Tibial nerve (tissue), 4 donors: ENCODE measurements at regions not wholly inside any gene's neighbourhood (a gene's known extent, or its start where the extent isn't known, plus 50 kb on each side); places are given as distances from the start of the nearest gene placed in this dataset.

Experiments used
- DNase-seq, 2 donors: peaks; one replicate each; pipeline ENCODE4 v3.0.0-alpha.2; 2019; ENCODE audit warnings: low spot score in 2 of 2
- H3K27ac ChIP-seq, 4 donors: fragments of 200-600 bp; sonication (generic) in 3 of 4; one replicate each; pipeline ENCODE4 v1.5.1; 2017 to 2019; ENCODE audit warnings: mild to moderate bottlenecking in 1 of 4
- H3K27me3 ChIP-seq, 2 donors: fragments of 200-600 bp; sonication (generic) in 1 of 2; one replicate each; pipeline versions ENCODE4 v1.5.1 to v1.6.0; 2017 to 2019
- H3K36me3 ChIP-seq, 3 donors: fragments of 200-600 bp; sonication (generic); one replicate each; pipeline ENCODE4 v1.5.1; 2018 to 2019
- H3K4me1 ChIP-seq, 4 donors: fragments of 200-600 bp; sonication (generic) in 3 of 4; one replicate each; pipeline ENCODE4 v1.5.1; 2017 to 2019
- H3K4me3 ChIP-seq, 4 donors: fragments of 200-600 bp; sonication (generic) in 3 of 4; one replicate each; pipeline ENCODE4 v1.5.1; 2017 to 2019; ENCODE audit warnings: mild to moderate bottlenecking in 1 of 4, moderate library complexity in 1 of 4
- H3K9me3 ChIP-seq, 4 donors: fragments of 200-600 bp; sonication (generic) in 3 of 4; one replicate each; pipeline ENCODE4 v1.5.1; 2017 to 2019
- EP300 ChIP-seq, 2 donors: sonication (generic); formaldehyde crosslinking; IDR thresholded peaks; one replicate each; pipeline ENCODE4 v1.6.1; 2017; ENCODE audit warnings: antibody characterized with exemption in 2 of 2, mild to moderate bottlenecking in 1 of 2
- POLR2A ChIP-seq, 2 donors: fragments of 450-650 bp; IDR thresholded peaks; one replicate each; pipeline ENCODE4 v1.6.1; 2017; ENCODE audit warnings: antibody characterized with exemption in 2 of 2, mild to moderate bottlenecking in 2 of 2, moderate library complexity in 2 of 2
- WGBS, 2 donors: methylation state at CpG; one replicate each; pipeline ENCODE4 v1.1.5; 2018; 5-methylcytosine and 5-hydroxymethylcytosine counted together
- TF ChIP-seq, protein P1 (sequence below), 5 experiments: fragments of 200-600 bp in 3 of 5; fragments of 450-650 bp in 2 of 5; sonication (generic) in 3 of 5; IDR thresholded peaks; one replicate each; pipeline ENCODE4 v1.5.1; 2016 to 2019; ENCODE audit warnings: antibody characterized with exemption in 5 of 5, mild to moderate bottlenecking in 3 of 5, moderate library complexity in 2 of 5

DNA sequence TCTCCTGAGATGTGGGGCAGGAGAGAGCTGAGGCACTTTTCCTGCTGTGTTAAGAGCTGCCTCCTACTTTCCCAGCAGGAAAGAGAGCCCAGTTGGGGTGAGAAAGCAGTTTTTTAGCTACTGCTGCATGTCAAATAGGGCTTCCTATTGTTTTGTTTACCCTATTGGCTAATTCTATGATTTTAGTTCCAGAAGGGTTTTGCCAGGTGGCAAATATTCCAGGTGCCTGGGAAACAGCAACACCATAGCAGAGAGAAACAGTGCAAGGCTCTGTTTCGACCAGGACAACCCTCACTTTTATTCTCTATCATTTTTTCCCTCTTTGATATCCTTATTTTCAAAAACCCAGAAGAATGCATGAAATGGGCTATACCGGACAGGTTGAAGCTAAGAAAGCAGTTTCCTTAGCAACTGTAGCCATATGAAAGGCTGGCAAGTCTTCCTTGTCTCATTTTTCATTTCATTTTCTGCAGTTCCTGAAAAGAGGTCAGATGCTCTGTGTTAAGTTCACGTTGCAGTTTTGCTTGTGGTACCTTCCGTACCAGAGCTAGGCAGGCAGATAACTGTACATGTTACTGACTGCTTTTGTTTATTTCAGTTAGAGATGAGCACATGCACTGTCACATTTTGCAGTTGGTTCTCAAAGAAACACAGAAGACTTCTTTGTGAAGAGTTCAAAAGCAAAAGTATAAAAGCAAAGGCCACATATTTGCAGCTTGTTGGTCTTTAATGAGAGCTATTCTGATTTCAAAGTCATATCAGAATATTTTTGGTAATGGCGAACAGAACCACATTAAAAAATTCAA lies 84.8 kb downstream of the AQP4 start:
- TF ChIP-seq POLR2A (IDR thresholded peaks at IDR 0.05) (no peak), EP300 (IDR thresholded peaks at IDR 0.05) (no peak)
- TF ChIP-seq, protein P1, sequence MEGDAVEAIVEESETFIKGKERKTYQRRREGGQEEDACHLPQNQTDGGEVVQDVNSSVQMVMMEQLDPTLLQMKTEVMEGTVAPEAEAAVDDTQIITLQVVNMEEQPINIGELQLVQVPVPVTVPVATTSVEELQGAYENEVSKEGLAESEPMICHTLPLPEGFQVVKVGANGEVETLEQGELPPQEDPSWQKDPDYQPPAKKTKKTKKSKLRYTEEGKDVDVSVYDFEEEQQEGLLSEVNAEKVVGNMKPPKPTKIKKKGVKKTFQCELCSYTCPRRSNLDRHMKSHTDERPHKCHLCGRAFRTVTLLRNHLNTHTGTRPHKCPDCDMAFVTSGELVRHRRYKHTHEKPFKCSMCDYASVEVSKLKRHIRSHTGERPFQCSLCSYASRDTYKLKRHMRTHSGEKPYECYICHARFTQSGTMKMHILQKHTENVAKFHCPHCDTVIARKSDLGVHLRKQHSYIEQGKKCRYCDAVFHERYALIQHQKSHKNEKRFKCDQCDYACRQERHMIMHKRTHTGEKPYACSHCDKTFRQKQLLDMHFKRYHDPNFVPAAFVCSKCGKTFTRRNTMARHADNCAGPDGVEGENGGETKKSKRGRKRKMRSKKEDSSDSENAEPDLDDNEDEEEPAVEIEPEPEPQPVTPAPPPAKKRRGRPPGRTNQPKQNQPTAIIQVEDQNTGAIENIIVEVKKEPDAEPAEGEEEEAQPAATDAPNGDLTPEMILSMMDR (IDR thresholded peaks at IDR 0.05) = no peak

DNA sequence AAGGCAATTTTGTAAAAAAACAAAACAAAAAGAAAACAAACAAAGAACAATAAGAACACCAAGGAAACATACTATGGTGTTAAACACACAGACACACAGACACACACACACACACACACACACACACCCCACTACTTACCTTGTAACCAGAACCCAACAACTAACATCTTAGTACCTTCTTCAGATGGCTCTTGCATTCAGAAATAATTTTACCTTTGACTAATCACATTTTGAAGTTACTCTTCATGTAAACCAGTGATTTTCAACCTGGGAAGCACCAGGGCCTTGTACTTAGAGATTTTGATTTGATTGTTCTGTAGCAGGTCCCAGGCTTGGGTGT lies 87.5 kb downstream of the AQP4 start:
- TF ChIP-seq, protein P1 (IDR thresholded peaks at IDR 0.05) = no peak
- no peak for TF ChIP-seq POLR2A (IDR thresholded peaks at IDR 0.05)
- no peak for TF ChIP-seq EP300 (IDR thresholded peaks at IDR 0.05)
- Histone ChIP-seq H3K36me3 (no peaks in the 10 kb centered on the region), H3K9me3 (no peaks in the 10 kb centered on the region), H3K4me1 (no peaks in the 10 kb centered on the region), H3K27ac (no peak overlapping the region), H3K4me3 (no peak overlapping the region), H3K27me3 (no peaks in the 10 kb centered on the region)
- no peak for DNase-seq

More for the DNA sequence above, 84.8 kb downstream of the AQP4 start:
- H3K36me3 ChIP-seq = no peaks in the 10 kb centered on the region
- H3K4me1 ChIP-seq = no peaks in the 10 kb centered on the region
- H3K9me3 ChIP-seq = no peaks in the 10 kb centered on the region
- 61 to 64% methylated on average over 5 of the region's 5 CpGs for WGBS, 2 donors
- H3K27ac ChIP-seq = no peak overlapping the region
- no peaks in the 10 kb centered on the region for H3K27me3 ChIP-seq
- H3K4me3 ChIP-seq = no peak overlapping the region
- no peak for DNase-seq

DNA sequence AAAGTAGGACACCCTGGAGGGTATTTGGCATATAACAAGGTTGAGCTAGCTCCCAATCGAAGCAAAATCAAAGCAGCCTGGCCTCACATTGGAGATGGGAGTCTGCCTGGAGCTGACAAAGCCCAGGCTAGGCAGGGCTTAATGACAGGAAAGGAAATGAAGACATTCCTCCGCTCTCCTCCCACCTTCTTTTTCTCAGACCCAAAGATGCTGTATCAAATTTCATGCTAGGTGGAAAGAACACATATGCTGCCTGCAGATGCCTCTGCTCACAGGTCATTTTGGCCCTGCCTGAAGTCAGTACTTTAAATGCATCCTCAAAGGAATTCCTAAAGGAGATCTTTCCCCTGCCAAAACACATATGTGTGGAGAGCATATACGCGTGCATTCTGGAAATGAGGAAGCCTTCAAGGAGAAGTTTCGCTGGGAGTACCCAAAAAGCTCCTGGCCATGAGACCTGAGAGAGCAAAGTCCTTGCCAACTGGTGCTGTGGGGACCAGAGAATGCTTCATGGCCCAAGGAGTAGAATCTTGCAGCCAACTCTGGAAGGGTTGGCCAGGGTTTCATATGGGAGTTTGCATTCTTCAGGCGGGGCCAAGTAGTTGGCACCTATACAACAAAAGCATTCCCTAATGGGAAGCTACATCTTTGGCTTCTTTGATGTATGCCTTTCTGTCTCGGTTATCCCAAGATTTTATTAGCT lies 88.0 kb downstream of the AQP4 start:
- Histone ChIP-seq H3K9me3 (no peaks in the 10 kb centered on the region), H3K27ac (no peak overlapping the region), H3K4me3 (no peak overlapping the region), H3K27me3 (no peaks in the 10 kb centered on the region), H3K36me3 (no peaks in the 10 kb centered on the region), H3K4me1 (no peaks in the 10 kb centered on the region)
- TF ChIP-seq, protein P1 (IDR thresholded peaks at IDR 0.05) = no peak
- TF ChIP-seq EP300 (IDR thresholded peaks at IDR 0.05) = no peak
- no peak for TF ChIP-seq POLR2A (IDR thresholded peaks at IDR 0.05)
- DNase-seq = no peak
- 41 to 47% methylated on average over 7 of the region's 7 CpGs for WGBS, 2 donors

DNA sequence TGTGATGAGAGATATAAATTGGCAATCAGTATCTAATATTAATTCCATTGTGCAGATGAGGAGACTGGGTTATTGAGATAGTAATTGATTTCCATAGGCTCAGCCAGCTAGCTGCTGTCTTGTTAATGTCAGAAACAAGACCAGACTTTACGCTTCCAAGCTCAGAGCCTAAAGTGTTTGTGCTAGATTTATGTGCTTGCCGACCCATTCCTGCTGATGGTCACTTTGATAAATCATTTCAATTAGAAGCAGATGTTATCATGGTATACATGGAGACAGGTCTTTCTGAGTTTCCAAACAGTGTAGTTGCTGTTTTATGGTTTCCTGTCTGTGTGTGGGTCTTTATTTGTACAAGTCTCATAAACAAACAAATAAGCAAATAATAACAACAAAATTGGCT lies 92.8 kb downstream of the AQP4 start:
- H3K36me3 ChIP-seq = no peaks in the 10 kb centered on the region
- TF ChIP-seq EP300 (IDR thresholded peaks at IDR 0.05) (no peak), POLR2A (IDR thresholded peaks at IDR 0.05) (no peak)
- TF ChIP-seq, protein P1 (IDR thresholded peaks at IDR 0.05) = no peak
- no peaks in the 10 kb centered on the region for H3K4me1 ChIP-seq
- no peaks in the 10 kb centered on the region for H3K9me3 ChIP-seq
- H3K27me3 ChIP-seq = no peaks in the 10 kb centered on the region
- no peak overlapping the region for H3K4me3 ChIP-seq
- no peak for DNase-seq
- H3K27ac ChIP-seq = no peak overlapping the region
- 57 to 65% methylated on average over 2 of the region's 2 CpGs for WGBS, 2 donors

DNA sequence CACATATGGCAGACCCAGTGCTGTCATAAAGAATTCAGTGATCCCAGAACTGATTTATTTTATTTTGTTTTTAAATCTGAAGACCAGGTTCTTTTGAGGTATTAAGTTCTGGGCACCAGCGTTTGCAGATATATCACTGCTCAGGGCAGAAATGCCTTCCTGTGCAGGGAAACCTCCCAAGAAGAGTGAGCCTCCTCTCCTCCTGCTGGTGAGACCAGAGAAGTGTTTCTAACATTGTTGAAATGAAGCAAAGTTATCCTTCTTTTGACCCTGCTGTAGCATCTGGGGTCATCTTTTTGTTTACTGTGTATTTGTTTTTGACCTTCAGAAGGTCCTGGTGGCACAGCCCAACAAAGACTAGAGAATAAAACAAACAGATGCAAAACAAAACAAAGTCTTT lies 94.0 kb downstream of the AQP4 start:
- Histone ChIP-seq H3K27ac (no peak overlapping the region), H3K9me3 (peaks cover 0 to 6% (median 0%) of the 10 kb centered on the region in 4 donors), H3K4me3 (no peak overlapping the region), H3K27me3 (no peaks in the 10 kb centered on the region), H3K4me1 (no peaks in the 10 kb centered on the region), H3K36me3 (no peaks in the 10 kb centered on the region)
- 5 to 25% methylated on average over 1 of the region's 1 CpG for WGBS, 2 donors
- TF ChIP-seq, protein P1 (IDR thresholded peaks at IDR 0.05) = peak in 2 of 5 experiments; percentile 22 to 24
- TF ChIP-seq POLR2A (IDR thresholded peaks at IDR 0.05) = no peak
- TF ChIP-seq EP300 (IDR thresholded peaks at IDR 0.05) = no peak
- no peak for DNase-seq
